ENCODE measurements at regions not wholly inside any gene's neighbourhood (a gene's known extent, or its start where the extent isn't known, plus 50 kb on each side); places are given as distances from the start of the nearest gene placed in this dataset.

DNA sequence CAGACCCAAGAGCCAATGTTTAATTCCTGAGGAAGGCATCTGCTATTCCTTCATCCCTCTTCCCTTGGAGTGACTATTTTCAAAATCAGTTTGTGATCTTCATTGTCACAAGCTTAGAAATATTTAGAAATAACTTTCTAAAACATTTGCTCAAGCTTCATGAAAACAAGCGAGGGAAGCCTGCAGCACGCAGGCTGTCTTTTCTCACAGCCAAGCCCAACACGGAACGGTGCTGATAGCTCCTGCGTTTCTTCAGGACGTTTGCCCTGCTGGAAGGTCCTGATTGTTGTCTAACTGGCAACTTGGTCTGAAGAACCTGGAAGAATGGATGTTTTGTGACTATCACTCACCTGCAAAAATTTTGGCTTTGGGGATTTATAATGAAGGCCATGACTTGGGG, 152.5 kb downstream of the FGF9 start:
- H3K4me1 Mint-ChIP-seq = peaks cover 8 to 10% of the 10 kb centered on the region in 2 experiments
- H3T11ph ChIP-seq (ENCODE audit: low read length) = no peak overlapping the region
- H3K23ac ChIP-seq (ENCODE audit: insufficient read length, low read depth, low read length) = no peak overlapping the region
- no peak overlapping the region for H4K8ac ChIP-seq (replicated peaks; ENCODE audit: insufficient read length, low read depth, low read length)
- H3K14ac ChIP-seq (ENCODE audit: insufficient read depth, low read length) = no peak overlapping the region
- no peak overlapping the region for H2BK15ac ChIP-seq (ENCODE audit: low read depth, low read length)
- no peak overlapping the region for H4K91ac ChIP-seq (ENCODE audit: insufficient read length, low read depth, low read length)
- no CpG with 5 or more reads among the region's 6 CpGs for WGBS (ENCODE audit: extremely low coverage, insufficient read length, low lambda C conversion rate)
- H3K23me2 ChIP-seq (ENCODE audit: insufficient read length, low read depth, low read length, poor library complexity, severe bottlenecking) = no peaks in the 10 kb centered on the region
- no peaks in the 10 kb centered on the region for H3K79me2 ChIP-seq (ENCODE audit: insufficient read depth, low read length)
- H3K36me3 Mint-ChIP-seq (ENCODE audit: insufficient read depth in 1 of 3, low read depth in 3 of 3) = no peaks in the 10 kb centered on the region; a peak in 1 of 7 replicates
- DNase-seq = no peak
- H3K9ac ChIP-seq (ENCODE audit: extremely low read depth, insufficient read length, low read length) = no peak overlapping the region
- H2BK5ac ChIP-seq (ENCODE audit: insufficient read length, low read length) = no peak overlapping the region
- H3K4me1 ChIP-seq (ENCODE audit: insufficient read depth, low read length) = peaks cover 2% of the 10 kb centered on the region; the same call in 1 of the 2 replicates
- no peak overlapping the region for H2AFZ ChIP-seq (ENCODE audit: low read length)
- no peak overlapping the region for H2BK12ac ChIP-seq (ENCODE audit: insufficient read length, low read depth, low read length)
- H3K79me1 ChIP-seq (ENCODE audit: insufficient read depth, low read depth, low read length, poor library complexity, severe bottlenecking) = no peaks in the 10 kb centered on the region
- no peaks in the 10 kb centered on the region for H3K9me3 ChIP-seq (ENCODE audit: control insufficient read depth, low read depth, low read length)
- H3K4me2 ChIP-seq (ENCODE audit: insufficient read depth, insufficient read length, low read length) = no peak overlapping the region
- no peak overlapping the region for H2BK20ac ChIP-seq (ENCODE audit: low read depth, low read length, poor library complexity, severe bottlenecking)
- TF ChIP-seq, protein P1, sequence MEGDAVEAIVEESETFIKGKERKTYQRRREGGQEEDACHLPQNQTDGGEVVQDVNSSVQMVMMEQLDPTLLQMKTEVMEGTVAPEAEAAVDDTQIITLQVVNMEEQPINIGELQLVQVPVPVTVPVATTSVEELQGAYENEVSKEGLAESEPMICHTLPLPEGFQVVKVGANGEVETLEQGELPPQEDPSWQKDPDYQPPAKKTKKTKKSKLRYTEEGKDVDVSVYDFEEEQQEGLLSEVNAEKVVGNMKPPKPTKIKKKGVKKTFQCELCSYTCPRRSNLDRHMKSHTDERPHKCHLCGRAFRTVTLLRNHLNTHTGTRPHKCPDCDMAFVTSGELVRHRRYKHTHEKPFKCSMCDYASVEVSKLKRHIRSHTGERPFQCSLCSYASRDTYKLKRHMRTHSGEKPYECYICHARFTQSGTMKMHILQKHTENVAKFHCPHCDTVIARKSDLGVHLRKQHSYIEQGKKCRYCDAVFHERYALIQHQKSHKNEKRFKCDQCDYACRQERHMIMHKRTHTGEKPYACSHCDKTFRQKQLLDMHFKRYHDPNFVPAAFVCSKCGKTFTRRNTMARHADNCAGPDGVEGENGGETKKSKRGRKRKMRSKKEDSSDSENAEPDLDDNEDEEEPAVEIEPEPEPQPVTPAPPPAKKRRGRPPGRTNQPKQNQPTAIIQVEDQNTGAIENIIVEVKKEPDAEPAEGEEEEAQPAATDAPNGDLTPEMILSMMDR (conservative IDR thresholded peaks at IDR 0.05) = no peak
- H3K56ac ChIP-seq (ENCODE audit: insufficient read length, low read depth, low read length) = no peak overlapping the region
- H3K27me3 ChIP-seq (ENCODE audit: insufficient read depth, low read length) = no peaks in the 10 kb centered on the region
- H4K20me1 ChIP-seq (ENCODE audit: control insufficient read depth, insufficient read depth, insufficient read length) = no peaks in the 10 kb centered on the region
- H2AK5ac ChIP-seq (ENCODE audit: insufficient read length, low read length) = no peak overlapping the region
- H3K4me3 Mint-ChIP-seq = no peak overlapping the region
- peaks cover 3 to 6% of the 10 kb centered on the region in 2 experiments; a peak in 3 of 5 replicates for H3K9me3 Mint-ChIP-seq
- no peak overlapping the region for H2BK120ac ChIP-seq (ENCODE audit: low read depth, low read length, poor library complexity, severe bottlenecking)
- H3K27me3 Mint-ChIP-seq (ENCODE audit: low read depth) = no peaks in the 10 kb centered on the region
- H3K4ac ChIP-seq (ENCODE audit: low read depth, low read length) = no peak overlapping the region
- no peak overlapping the region for H3K18ac ChIP-seq (ENCODE audit: insufficient read length, low read depth, low read length)
- no peak overlapping the region for H3K27ac ChIP-seq (ENCODE audit: insufficient read length, low read depth, low read length)
- no peak overlapping the region for H3K27ac Mint-ChIP-seq
- no peak overlapping the region for H4K5ac ChIP-seq (ENCODE audit: insufficient read length, low read depth, low read length)
